GM19239 (cell line): ENCODE measurements at regions not wholly inside any gene's neighbourhood (a gene's known extent, or its start where the extent isn't known, plus 50 kb on each side); places are given as distances from the start of the nearest gene placed in this dataset.

ENCODE experiments used
- DNase-seq: peaks from one replicate; pipeline ENCODE4 v3.0.0; 2011; ENCODE audit warnings: low spot score; ENCODE audit not compliant: insufficient read length
- FAIRE-seq: peaks from 2 replicates; lab custom pipeline; 2011; peaks lifted over from hg19 to GRCh38; lab: Jason Lieb, UNC

DNA sequence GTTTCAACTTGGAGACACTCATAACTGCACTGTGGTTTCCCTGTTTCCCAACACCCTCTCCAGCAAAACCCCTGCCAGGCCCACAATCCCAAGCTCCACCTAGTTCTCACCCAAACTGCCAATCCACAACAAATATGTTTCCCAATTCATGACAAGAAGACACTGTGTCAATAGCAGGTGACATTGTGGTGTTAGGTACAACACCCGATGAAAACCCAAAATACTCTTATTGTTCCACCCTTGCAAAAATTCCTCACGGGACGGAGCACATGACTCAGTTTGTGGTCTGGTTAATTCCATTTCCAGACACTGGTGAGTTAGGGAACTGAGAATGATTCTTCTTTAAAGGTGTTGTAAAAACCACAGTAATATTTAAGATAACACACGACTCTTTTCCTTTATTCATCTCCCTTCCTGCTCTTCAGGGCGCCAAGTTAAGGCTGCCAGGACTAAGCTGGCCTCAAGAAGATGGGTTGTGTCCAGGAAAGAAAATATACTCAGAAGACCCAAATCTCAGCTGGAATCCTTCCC is 735.5 kb downstream of the MED13L start:
- DNase-seq = no peak
- FAIRE-seq = no peak

DNA sequence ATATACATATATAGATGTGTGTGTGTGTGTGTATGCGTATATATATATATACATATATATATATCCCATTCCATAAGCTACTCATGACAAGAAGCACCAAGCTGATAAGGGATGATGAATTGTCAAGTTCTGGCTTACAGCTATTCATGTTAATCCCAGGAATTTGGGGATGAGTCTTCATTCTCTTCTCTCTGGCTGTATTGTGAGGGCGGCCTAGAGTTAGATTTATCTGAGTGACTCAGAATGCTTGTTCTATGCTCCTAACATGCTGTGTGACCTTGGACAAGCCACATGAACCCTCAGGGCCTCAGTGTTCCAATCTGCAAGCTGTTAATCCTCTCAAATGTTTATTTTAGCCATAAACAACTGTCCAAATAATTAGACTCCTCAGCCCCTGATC is 749.0 kb downstream of the MED13L start:
- DNase-seq = no peak
- no peak for FAIRE-seq

DNA sequence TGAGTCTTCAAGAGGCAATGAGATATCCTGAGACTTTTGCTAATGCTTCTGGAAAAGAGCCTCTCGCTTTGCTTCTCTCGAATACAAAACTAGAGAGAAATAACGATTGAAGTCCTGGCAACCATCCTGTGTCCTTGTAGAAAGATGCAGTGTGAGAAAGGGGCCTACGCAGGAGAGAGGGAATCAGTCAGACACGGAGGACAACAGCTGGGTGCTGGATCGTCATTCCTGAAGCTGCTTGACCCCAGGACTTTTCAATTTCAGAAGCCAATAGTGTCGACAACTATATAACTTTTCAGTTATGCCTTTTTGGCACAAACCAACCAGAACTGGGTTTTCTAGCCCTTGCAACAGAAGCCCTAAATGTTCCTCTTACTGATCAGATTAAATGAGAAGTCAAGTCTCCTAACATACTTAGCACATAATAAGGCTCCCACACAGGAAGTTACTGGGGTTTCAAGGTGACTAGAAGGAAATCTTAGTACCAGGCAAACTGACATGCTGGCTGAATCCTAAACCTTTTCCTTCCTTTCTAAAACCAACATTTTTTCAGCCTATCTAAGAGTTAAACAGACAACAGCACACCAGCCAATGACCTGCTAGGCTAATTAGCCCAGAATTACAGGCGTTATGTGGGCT is 755.6 kb downstream of the MED13L start:
- DNase-seq = no peak
- FAIRE-seq = no peak

DNA sequence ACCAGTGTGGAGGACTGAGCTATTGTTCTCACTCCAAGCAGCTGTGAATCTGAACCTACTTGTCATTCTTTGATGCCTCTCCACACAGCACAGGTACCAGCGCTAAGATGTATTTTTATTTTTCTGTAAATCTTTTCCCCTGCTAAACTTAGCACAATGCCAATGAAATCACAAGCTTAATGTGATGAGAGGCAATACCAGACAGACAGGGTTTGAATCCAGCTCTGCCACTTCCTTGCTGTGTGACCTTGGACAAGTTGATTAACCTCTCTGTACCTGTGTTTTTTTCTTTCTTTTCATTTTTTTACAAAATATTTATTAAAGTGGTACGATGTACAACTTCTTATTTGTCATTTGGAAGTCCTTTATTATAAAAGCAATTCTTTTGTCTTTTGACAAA is 757.6 kb downstream of the MED13L start:
- no peak for FAIRE-seq
- no peak for DNase-seq

DNA sequence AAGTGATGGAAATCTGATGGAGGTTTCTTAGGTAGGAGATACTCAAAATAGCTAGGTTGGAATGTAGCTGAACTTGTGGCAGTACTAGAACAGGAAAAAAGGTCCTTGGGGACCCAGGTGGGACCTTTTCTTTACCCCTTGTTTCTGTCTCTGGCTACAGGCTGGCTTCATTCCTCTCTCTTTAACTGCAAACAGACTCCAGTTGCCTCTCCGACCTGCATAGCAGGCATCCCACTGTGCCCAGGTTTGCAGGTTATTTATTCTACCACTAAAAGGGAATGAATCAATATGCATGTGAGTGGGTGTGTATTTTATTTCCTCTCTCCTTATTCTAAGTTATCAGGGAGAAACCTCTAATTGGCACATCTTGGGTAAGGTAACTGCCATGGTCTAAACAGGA is 758.1 kb downstream of the MED13L start:
- FAIRE-seq (no peak), DNase-seq (no peak)

DNA sequence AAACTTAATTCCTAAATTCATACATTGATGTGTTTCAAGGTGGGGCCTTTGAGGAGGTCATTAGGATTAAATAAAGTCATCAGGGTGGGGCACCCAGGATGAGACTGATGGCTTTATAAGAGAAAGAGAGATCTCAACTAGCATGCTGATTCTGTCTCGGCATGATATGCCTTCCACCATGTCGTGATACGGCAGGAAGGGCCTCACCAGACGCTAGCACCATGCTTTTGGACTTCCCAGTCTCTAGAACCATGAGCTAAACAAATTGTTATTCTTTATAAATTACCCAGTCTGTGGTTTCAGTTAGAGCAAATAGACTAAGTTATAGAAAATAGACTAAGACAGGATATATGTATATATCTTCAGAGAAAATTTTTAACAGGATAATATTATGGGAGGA is 759.6 kb downstream of the MED13L start:
- FAIRE-seq (no peak), DNase-seq (no peak)

DNA sequence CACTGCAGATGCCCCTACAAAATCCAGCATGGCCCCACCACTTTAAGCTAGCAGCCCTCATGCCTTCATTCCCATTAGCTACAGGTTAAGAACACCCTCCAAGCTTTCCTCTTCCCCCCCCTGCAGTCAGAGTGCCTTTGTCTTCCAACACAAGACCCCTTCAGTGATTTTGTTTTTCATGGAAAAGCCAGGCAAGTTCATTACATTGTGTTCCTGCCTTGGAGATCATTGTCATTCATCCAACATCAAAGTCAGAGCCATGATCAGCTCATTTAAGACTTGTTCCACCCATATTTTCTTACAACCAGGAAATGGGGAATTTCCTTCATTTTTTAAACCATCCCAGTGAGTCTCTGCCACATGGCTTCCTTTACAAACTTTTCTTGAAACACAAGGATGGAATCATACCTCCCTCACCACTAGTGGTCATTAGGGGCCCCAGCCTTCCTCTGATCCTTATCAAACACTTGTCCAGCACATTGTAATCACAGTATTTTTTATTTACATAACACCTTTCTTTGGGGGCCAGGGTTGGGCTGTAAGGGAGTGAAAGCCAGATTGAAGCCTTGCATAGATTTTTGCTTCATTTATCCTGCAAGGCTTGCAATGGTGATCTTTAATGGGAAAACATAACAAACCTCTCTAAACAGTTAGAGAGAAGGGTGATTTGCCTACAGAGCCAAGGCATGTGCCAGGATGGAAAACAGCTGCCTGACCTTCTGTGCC is 765.3 kb downstream of the MED13L start:
- DNase-seq = no peak
- FAIRE-seq = no peak

DNA sequence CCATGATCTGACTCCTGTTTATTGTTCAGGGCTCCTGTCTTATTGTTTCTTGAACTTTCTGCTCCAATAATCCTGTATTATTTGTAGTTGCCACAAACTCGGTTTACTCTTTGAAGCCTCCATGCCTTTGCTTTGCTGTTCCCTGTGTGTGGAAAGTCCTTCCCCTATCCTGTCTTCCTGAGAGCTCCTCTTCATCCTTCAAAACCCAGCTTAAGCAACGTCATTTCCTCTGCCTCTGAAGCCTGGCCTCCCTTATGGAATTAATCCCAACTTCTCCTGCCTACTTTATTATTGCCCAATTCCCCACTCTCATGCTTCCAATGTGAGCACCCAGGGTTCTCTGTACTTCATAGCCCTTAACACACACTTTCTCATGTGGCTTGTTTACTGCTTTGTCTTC is 766.2 kb downstream of the MED13L start:
- FAIRE-seq = no peak
- no peak for DNase-seq

DNA sequence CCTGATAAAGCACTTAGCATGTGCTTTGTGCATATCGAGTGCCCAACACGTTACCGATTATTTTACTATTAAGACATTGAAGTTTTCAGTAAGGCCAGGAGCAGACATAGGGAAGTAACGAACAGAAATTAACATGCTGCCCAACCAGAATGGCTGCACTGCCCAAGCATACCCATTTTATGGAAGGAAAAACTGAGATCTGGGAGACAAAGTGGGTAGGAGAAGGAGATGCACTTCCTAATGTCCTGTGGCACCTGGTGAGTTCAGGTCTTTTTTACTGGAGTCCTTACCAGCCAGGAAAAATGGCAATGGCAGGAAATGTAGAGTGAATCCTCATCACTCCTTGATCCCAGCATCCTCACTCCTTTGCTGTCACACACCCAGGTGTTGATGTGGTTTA is 768.5 kb downstream of the MED13L start:
- DNase-seq = no peak
- FAIRE-seq = no peak

DNA sequence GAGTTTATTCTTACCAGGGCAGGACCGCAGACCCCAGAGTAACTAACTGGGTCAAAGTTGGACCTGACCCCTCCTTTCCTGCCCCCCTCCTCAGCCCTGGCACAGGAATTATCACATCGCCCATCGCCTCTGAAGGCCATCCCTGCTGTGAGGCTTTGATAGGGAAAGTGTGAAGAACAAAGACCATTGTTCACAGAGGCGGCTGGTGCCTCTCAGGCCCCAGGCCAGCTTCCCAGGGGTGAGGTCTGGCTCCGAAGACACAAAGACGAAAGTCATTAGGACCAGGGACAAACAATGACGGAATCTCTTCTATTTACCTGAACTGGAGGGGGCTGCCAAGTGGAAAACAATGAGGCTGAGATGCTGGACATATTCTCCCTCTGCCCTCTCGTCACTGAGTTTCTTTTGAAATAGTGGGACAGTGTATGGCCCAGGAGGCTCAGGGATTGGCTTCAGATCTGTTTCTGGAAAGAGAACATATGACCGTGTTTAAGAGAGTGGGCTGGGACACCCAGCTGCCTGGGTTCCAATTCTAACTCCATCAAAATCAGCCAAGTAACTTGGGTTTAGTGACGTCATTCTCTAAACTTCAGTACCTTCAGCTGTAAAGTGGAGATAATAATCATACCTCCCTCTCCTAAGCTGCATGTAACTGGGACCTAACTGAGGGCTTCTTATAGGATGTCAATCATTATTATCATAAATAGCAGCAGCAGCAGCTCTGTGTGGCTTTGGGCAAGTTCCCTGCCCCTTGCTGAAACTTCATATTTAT is 769.4 kb downstream of the MED13L start:
- no peak for FAIRE-seq

DNA sequence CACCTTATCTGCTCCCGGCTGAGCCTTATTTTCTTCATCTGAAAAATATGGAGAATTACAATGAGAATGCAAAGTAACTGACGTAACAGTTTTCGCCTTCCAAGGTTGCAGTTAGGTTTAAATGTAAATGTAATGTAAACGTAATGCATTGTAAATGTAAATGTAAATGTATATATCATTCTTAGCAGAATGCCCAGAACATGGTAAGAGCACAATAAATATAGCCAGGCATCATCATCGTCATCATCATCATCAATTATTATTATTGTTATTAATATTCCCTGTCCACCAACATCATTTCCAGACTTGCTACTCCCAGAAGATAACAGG is 770.0 kb downstream of the MED13L start:
- no peak for DNase-seq
- FAIRE-seq = no peak

More for the DNA sequence above, 769.4 kb downstream of the MED13L start:
- DNase-seq = no peak

DNA sequence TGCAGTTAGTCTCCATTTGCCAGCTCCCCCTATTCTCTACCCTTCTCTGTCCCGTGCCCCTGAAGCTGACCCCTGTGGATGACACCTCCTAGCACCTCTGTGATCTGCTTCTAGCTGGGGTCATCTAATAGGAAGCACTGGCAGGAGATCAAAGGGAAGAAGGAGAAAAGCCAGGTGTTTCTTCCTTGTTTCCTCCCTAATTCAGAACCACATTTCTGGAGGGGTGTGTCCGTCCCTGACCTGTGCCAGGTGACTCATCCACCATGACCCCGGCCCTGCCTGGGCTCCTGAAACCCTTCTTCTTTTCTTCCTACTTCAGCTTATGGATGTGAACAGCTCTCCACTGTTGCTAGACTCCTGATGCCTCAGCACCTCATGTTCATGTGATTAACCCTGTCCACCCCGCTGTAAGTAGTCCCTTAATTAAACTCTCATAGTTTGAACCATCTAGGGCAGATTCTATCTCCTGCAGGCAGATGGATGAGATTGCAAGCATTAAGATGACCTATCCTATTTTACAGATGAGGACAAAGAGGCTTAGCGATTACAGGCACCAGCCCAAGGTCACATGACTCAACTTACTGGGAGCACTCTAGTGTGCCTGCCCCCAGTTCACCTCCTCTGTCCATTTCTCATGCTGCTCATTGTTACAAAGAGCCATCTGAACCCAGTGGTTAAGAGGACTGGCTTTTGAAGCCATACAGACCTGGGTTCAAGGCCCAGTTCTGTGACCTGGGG is 770.5 kb downstream of the MED13L start:
- DNase-seq = no peak
- FAIRE-seq = no peak

DNA sequence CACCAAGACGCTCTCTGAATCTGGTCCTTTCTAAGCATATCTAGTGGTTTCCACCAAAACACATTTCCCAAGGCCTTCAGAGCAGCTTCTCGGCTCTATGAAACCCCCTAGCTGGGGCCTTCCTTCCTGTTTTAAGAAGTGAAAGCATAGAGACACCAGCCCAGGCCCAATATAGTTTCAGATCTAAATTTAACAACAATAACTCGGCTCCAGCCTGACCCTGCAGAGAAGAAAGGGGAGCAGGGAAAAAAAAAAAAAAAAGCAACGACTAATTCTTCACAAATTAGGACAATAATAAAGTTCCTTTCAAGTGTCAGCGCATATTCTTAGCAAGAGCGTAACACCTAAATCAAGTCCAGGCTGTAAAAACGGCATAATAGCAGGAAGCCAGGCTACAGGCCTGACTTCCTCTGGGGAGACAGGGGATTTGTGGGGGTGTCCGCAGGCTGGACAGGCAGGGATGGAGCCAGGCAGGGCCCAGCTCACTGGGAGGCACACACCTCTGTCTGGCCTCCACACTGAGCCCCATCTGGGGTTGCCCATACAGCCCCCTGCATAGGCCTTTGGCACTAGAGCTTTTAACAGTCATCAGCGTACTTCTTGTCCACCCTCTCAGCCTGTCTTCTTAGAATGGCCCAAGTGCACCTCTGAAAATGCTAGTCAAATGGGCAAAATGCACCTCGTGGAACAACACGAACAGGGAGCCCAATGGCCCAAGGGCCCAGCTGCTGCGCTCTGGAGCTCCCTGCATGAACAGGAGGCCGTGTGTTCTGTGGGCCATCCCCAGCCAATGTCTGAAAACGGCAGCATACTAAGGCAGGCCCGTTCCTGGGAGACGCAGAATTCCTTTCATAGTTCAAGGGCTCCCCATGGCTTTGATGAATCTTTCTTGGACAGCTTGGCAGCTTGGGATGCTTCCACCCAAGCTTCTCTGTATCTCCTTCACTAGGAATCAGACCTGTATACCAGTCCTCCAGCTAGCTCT is 772.9 kb downstream of the MED13L start:
- FAIRE-seq = peak; percentile 82
- peak; percentile 23 for DNase-seq

DNA sequence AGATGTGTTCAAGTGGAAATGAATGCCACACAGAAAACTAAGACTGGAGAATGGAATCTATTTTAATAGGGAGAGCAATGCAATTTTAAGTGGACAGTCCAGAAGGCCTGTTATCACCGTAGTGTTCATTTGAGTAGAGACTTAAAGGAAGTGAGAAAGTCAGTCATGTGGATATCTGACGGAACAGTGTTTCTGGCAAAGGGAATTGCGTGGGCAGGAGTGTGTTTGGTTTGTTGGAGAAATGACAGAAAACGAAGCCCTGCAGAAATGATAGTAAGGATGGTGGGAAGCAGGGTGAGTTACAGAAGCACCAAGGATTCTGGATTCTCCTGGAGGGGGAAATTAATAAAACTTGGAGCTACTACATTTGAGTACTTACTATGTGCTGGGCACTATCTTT is 776.6 kb downstream of the MED13L start:
- no peak for DNase-seq
- FAIRE-seq = no peak

DNA sequence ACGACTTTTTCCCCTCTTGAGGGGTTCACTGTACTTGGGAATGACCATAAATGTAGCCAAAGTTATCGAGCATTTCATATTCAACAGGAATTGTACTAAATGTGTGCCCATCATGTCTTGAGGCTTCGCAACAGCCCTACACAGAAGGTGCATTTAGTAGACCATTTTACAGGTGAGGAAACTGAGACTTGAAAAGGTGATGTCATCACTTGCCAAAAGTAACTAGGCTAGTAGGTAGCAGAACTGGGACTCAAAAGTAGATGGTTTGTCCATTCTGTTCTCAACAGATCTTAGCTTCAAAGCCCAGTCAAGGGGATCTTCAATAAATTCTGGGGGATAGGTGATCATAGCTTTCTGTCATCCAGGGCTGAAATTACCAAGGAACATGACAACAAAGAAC is 782.2 kb downstream of the MED13L start:
- FAIRE-seq = no peak
- no peak for DNase-seq

DNA sequence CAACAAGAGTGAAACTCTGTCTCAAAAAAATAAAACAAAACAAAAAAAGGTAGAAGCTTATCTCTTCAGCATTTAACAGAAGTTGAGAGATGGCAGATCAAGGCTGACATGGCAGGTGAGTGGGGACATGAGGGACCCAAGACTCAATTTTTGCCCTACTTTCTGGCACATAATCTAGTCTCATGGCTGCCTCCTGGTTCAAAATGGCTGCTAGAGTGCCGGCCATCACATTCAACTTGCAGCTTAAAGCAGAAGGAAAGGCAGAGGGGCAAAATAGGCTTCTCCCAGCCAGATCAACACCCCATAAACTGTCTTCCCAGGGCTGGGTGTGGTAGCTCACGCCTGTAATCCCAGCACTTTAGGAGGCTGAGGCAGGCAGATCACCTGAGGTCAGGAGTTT is 784.9 kb downstream of the MED13L start:
- FAIRE-seq = no peak
- no peak for DNase-seq

DNA sequence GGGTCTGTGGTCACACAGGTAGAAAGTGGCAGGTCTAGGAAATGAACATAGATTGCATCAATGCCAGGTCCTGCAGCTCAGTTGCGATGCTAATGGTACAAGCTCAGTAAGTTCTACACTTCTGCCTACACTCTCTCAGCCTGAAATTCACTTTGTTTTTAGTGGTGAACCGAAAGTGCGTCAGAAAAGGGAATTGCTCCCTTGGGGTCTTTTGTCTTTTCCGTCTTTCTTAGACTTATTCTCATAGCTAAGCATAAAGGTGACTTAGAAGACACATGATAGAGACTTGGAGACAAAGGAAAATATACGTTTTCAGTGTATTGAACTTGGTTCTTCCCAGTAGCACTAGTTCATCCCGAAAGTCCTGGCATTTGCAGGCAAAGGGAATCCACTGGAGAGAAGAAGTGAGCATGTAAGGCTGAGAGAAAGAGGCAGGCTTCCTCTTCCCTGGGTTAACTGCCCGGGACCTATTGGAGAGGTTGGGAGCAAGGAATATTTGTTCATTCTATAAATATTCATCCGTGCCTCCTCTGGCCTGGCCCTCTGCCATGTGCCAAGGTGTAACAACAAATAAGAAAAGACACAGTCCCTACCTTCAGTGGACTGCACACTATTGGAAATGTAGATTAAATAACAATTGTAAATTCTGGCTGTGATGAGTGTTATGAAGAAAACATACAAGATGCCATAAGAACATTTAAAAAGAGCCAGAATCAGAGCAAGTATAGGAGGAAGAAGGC is 785.8 kb downstream of the MED13L start:
- DNase-seq = no peak
- no peak for FAIRE-seq

DNA sequence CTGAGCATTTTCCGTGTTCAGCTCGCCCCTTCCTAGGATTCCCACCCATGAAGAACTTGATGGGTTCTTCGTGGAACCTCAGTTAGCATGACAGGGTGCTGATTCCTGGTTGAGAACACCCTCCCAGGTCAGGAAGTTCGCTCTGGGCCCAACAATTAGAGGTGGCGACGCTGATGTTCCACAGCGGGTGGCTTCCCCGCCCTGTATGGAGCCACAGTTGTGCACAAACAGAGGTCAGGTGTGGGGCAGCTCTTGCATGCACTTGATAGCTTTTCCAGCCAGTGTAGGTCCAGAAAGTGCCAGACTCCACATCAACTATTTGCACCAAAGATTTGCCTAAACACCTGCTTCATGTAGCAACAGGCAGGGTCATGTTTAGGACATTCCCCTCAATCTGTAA is 788.2 kb downstream of the MED13L start:
- FAIRE-seq (no peak), DNase-seq (no peak)

DNA sequence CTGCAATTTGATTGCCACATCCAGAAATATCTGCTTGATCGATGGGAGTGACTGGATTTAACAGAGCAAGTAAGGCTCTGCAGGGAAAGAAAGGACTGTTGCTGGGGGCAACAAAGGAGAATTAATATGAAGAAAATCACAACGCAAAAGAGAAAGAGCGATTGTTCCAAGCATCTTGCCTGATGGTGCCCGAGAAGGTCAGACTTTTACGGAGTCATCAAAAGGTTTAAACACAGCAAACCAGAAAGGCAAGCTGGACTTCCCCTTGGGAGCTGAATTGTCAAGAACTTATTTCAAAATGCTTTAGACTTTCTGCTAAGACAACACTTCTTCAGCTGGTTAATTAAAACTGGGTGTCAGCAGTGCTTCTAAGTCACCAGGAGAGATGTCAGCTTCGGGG is 791.5 kb downstream of the MED13L start:
- no peak for DNase-seq
- FAIRE-seq = no peak
